Caco-2 (cell line): ENCODE measurements at regions not wholly inside any gene's neighbourhood (a gene's known extent, or its start where the extent isn't known, plus 50 kb on each side); places are given as distances from the start of the nearest gene placed in this dataset.

Experiments used
- BruUV-seq: library from RNA; stranded (reverse); fragments of 400-500 nt; replicated peaks from 2 replicates; lab custom pipeline; 2021; lab: Mats Ljungman, UMichigan
- CTCF ChIA-PET: fragments of 300-600 bp; sonication (Branson Sonifier 250); formaldehyde crosslinking; loops from one replicate; lab custom pipeline; 2022; ENCODE audit warnings: antibody characterized with exemption; lab: Charles Lee
- POLR2A ChIA-PET: fragments of 300-600 bp; sonication (Branson Sonifier 250); formaldehyde crosslinking; loops from one replicate; lab custom pipeline; 2022; ENCODE audit warnings: antibody characterized with exemption; lab: Charles Lee
- DNase-seq, 2 experiments: peaks; one replicate each; pipeline versions ENCODE4 v3.0.0 to v3.0.0-alpha.2; 2020 to 2022
- H3K27me3 ChIP-seq: replicated peaks from 2 replicates; pipeline ENCODE4 v1.6.0; 2011; ENCODE audit warnings: low read length; ENCODE audit not compliant: control insufficient read depth, insufficient read depth
- H3K36me3 ChIP-seq: 2 replicates; pipeline ENCODE4 v1.5.1; 2011; ENCODE audit warnings: low read length; ENCODE audit not compliant: control insufficient read depth, insufficient read depth
- H3K4me1 ChIP-seq: fragments of 250-450 bp; sonication (Bioruptor Pico); 2 replicates; pipeline ENCODE4 v1.5.1; 2020; ENCODE audit warnings: mild to moderate bottlenecking
- H3K4me3 ChIP-seq: 2 replicates; pipeline ENCODE4 v1.5.1; 2011; ENCODE audit warnings: low read depth, mild to moderate bottlenecking, control low read depth, low read length
- H3K9me3 ChIP-seq: fragments of 250-450 bp; sonication (Bioruptor Pico); 2 replicates; pipeline ENCODE4 v1.5.1; 2020; ENCODE audit warnings: mild to moderate bottlenecking, moderate library complexity
- H3K27ac Mint-ChIP-seq: one replicate; pipeline ENCODE4 v1.8.0; 2022; ENCODE audit warnings: mixed read lengths; ENCODE audit not compliant: unreplicated experiment
- H3K27me3 Mint-ChIP-seq: one replicate; pipeline ENCODE4 v1.8.0; 2022; ENCODE audit warnings: mixed read lengths; ENCODE audit not compliant: insufficient read depth, unreplicated experiment
- H3K36me3 Mint-ChIP-seq: one replicate; pipeline ENCODE4 v1.8.0; 2022; ENCODE audit warnings: mild to moderate bottlenecking, mixed read lengths; ENCODE audit not compliant: insufficient read depth, unreplicated experiment
- H3K4me1 Mint-ChIP-seq: one replicate; pipeline ENCODE4 v1.8.0; 2022; ENCODE audit warnings: low read depth, mixed read lengths; ENCODE audit not compliant: unreplicated experiment
- H3K4me3 Mint-ChIP-seq: one replicate; pipeline ENCODE4 v1.8.0; 2022; ENCODE audit warnings: mild to moderate bottlenecking, moderate library complexity, mixed read lengths; ENCODE audit not compliant: unreplicated experiment
- H3K9me3 Mint-ChIP-seq: one replicate; pipeline ENCODE4 v1.8.0; 2022; ENCODE audit warnings: mixed read lengths; ENCODE audit not compliant: unreplicated experiment
- intact Hi-C: fragments of 100-400 bp; cut with micrococcal nuclease; formaldehyde crosslinking; loops from one replicate; pipeline ENCODE4 v1.10.0; 2022; ENCODE audit not compliant: unreplicated experiment
- TF ChIP-seq, protein P1 (sequence below), 2 experiments: fragments of 200-600 bp in 1 of 2; IDR thresholded peaks; 1 replicate in 1 of 2; 2 replicates in 1 of 2; pipeline versions ENCODE4 v1.5.1 to v1.8.0; 2011 to 2022; ENCODE audit warnings: antibody characterized with exemption in 1 of 2, control low read depth in 1 of 2, inconsistent platforms in 1 of 2, low read depth in 1 of 2, low read length in 1 of 2, mild to moderate bottlenecking in 1 of 2, moderate library complexity in 1 of 2; ENCODE audit not compliant: insufficient read depth in 1 of 2, severe bottlenecking in 1 of 2, unreplicated experiment in 1 of 2

DNA sequence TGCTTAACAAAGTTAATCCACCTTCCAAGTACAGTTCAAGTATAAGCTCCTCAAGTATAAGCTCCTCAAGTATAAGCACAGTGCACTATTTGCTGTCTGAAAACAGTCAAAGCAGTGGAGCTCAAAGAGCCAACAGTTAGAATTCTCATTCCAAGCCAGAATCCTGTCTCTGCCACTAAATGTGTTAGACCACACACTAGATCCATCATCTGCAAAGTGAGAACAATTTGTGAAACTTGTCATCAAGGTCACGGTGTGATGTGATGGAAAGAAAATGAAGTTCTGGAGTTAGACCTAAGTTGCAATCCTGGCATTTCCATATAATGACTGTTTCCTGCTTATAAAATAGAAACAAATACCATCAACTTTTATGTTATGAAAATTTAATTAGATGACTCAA is 602.5 kb downstream of the TNS3 start:
- Histone ChIP-seq H3K4me3 (no peak overlapping the region), H3K4me1 (no peaks in the 10 kb centered on the region), H3K27me3 (no peaks in the 10 kb centered on the region), H3K9me3 (no peaks in the 10 kb centered on the region), H3K36me3 (no peaks in the 10 kb centered on the region)
- ChIA-PET POLR2A (no interaction called here), CTCF (no interaction called here)
- Mint-ChIP-seq H3K4me1 (no peaks in the 10 kb centered on the region), H3K4me3 (no peak overlapping the region), H3K27ac (no peak overlapping the region), H3K9me3 (no peaks in the 10 kb centered on the region), H3K27me3 (peaks cover 10% of the 10 kb centered on the region), H3K36me3 (no peaks in the 10 kb centered on the region)
- TF ChIP-seq, protein P1, sequence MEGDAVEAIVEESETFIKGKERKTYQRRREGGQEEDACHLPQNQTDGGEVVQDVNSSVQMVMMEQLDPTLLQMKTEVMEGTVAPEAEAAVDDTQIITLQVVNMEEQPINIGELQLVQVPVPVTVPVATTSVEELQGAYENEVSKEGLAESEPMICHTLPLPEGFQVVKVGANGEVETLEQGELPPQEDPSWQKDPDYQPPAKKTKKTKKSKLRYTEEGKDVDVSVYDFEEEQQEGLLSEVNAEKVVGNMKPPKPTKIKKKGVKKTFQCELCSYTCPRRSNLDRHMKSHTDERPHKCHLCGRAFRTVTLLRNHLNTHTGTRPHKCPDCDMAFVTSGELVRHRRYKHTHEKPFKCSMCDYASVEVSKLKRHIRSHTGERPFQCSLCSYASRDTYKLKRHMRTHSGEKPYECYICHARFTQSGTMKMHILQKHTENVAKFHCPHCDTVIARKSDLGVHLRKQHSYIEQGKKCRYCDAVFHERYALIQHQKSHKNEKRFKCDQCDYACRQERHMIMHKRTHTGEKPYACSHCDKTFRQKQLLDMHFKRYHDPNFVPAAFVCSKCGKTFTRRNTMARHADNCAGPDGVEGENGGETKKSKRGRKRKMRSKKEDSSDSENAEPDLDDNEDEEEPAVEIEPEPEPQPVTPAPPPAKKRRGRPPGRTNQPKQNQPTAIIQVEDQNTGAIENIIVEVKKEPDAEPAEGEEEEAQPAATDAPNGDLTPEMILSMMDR (IDR thresholded peaks at IDR 0.05; ENCODE audit: insufficient read depth in 1 of 2, low read depth in 1 of 2, low read length in 1 of 2, severe bottlenecking in 1 of 2, unreplicated experiment in 1 of 2), result no peak
- intact Hi-C loops, result no loop called here
- BruUV-seq, result no TSS peak
- DNase-seq, result no peak

DNA sequence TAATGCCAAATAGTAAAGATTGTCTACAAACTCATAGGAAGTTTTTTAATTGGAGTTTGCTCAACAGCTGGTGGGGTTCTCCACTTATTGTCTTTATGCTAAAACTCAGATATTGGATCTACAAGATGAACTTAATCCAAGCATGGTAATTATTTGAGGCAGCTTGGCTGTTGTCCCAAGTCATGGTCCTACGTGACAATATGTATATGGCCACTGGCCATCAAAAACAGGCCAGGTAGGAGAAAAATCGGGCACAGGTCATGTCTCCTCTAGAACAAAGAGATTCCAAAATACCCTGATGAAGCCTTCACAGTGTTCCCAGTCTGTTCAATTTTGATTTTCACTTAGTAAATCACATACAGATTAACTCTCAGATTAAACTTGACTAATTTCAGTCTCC is 606.4 kb downstream of the TNS3 start:
- no peak overlapping the region for H3K4me3 ChIP-seq

DNA sequence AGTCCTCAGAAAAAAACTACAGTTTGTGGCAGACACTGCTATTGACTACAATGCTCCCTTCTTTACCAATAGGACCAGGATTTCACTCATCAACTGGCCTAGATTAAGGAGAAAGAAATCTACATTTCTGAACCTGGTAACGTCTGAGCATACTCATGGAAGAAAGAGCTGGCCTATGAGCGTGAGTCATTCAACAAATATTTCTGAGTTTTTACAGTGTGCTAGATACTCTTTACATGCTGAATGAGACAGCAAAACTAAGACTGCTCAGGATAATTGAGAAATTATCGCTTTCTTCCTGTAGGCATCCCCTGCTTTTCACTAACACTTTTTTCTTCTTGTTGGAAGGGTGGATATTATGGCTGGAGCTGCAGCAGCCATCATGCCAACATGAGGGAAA is 609.7 kb downstream of the TNS3 start:
- H3K4me1 Mint-ChIP-seq, result no peaks in the 10 kb centered on the region

More for the DNA sequence above, 606.4 kb downstream of the TNS3 start:
- no peaks in the 10 kb centered on the region for H3K36me3 ChIP-seq
- H3K27me3 ChIP-seq, result no peaks in the 10 kb centered on the region
- no peak overlapping the region for H3K27ac Mint-ChIP-seq
- H3K9me3 Mint-ChIP-seq, result no peaks in the 10 kb centered on the region
- CTCF ChIA-PET, result no interaction called here
- POLR2A ChIA-PET, result no interaction called here
- DNase-seq, result no peak
- no peaks in the 10 kb centered on the region; the same call in 1 of the 2 replicates for H3K9me3 ChIP-seq
- H3K36me3 Mint-ChIP-seq, result no peaks in the 10 kb centered on the region
- no peaks in the 10 kb centered on the region for H3K4me1 Mint-ChIP-seq
- peaks cover 3% of the 10 kb centered on the region; the same call in 1 of the 2 replicates for H3K4me1 ChIP-seq
- intact Hi-C loops, result no loop called here
- H3K4me3 Mint-ChIP-seq, result no peak overlapping the region
- no peaks in the 10 kb centered on the region for H3K27me3 Mint-ChIP-seq
- TF ChIP-seq, protein P1 (IDR thresholded peaks at IDR 0.05; ENCODE audit: insufficient read depth in 1 of 2, low read depth in 1 of 2, low read length in 1 of 2, severe bottlenecking in 1 of 2, unreplicated experiment in 1 of 2), result no peak
- no TSS peak for BruUV-seq

More for the DNA sequence above, 609.7 kb downstream of the TNS3 start:
- TF ChIP-seq, protein P1 (IDR thresholded peaks at IDR 0.05; ENCODE audit: insufficient read depth in 1 of 2, low read depth in 1 of 2, low read length in 1 of 2, severe bottlenecking in 1 of 2, unreplicated experiment in 1 of 2), result no peak
- intact Hi-C loops, result no loop called here
- H3K4me1 ChIP-seq, result peaks cover 3% of the 10 kb centered on the region; the same call in 1 of the 2 replicates
- DNase-seq, result no peak
- Mint-ChIP-seq H3K27me3 (no peaks in the 10 kb centered on the region), H3K4me3 (no peak overlapping the region), H3K27ac (no peak overlapping the region), H3K36me3 (no peaks in the 10 kb centered on the region), H3K9me3 (no peaks in the 10 kb centered on the region)
- no peaks in the 10 kb centered on the region for H3K27me3 ChIP-seq
- CTCF ChIA-PET, result no interaction called here
- H3K9me3 ChIP-seq, result no peaks in the 10 kb centered on the region; the same call in 1 of the 2 replicates
- POLR2A ChIA-PET, result no interaction called here
- BruUV-seq, result no TSS peak
- no peak overlapping the region for H3K4me3 ChIP-seq
- H3K36me3 ChIP-seq, result no peaks in the 10 kb centered on the region
